HEK293 (cell line): ENCODE measurements at regions not wholly inside any gene's neighbourhood (a gene's known extent, or its start where the extent isn't known, plus 50 kb on each side); places are given as distances from the start of the nearest gene placed in this dataset.

Experiments used
- CTCF ChIA-PET: fragments of 350-600 bp; formaldehyde crosslinking; extraction: SDS; loops from one replicate; lab custom pipeline; 2021; ENCODE audit warnings: antibody characterized with exemption; lab: Yijun Ruan, JAX
- POLR2A ChIA-PET: fragments of 300-600 bp; formaldehyde crosslinking; extraction: SDS; loops from one replicate; lab custom pipeline; 2020; ENCODE audit warnings: antibody characterized with exemption, inconsistent platforms; lab: Yijun Ruan, JAX
- H3K27ac ChIP-seq: fragments of 200-500 bp; sonication (Bioruptor generic); 2 replicates; pipeline ENCODE4 v1.5.1; 2014; ENCODE audit warnings: low read depth, low read length, control low read depth, inconsistent platforms; ENCODE audit errors: extremely low read depth
- H3K36me3 ChIP-seq, 2 experiments: fragments of 200-500 bp in 1 of 2; sonication (Bioruptor generic) in 1 of 2; 1 replicate in 1 of 2; 2 replicates in 1 of 2; pipeline ENCODE4 v1.5.1; 2014 to 2017; ENCODE audit warnings: inconsistent platforms in 2 of 2, low read length in 2 of 2; ENCODE audit not compliant: control insufficient read depth in 2 of 2, insufficient read depth in 1 of 2
- H3K4me1 ChIP-seq: fragments of 200-500 bp; sonication (Bioruptor generic); 2 replicates; pipeline ENCODE4 v1.5.1; 2014; ENCODE audit warnings: mild to moderate bottlenecking, low read length, inconsistent platforms; ENCODE audit not compliant: control insufficient read depth, insufficient read depth
- H3K4me3 ChIP-seq: 2 replicates; pipeline ENCODE4 v1.5.1; 2011; ENCODE audit warnings: low read depth, mild to moderate bottlenecking, control low read depth, low read length, moderate library complexity
- H3K9me3 ChIP-seq: fragments of 200-500 bp; sonication (Bioruptor generic); 2 replicates; pipeline ENCODE4 v1.5.1; 2014; ENCODE audit warnings: low read depth, low read length, inconsistent platforms; ENCODE audit not compliant: control insufficient read depth, insufficient read depth
- GFI1B ChIP-seq: fragments of 450-650 bp; formaldehyde crosslinking; IDR thresholded peaks from 2 replicates; pipeline ENCODE4 v1.5.1; 2016; ENCODE audit warnings: missing biosample characterization, missing genetic modification characterization
- HIC1 ChIP-seq: fragments of 450-650 bp; formaldehyde crosslinking; IDR thresholded peaks from 2 replicates; pipeline ENCODE4 v1.5.1; 2016; ENCODE audit warnings: missing biosample characterization, missing genetic modification characterization
- HOXA7 ChIP-seq: sonication (generic); formaldehyde crosslinking; IDR thresholded peaks from 2 replicates; pipeline ENCODE4 v1.8.1; 2022; ENCODE audit warnings: missing genetic modification reagents, borderline replicate concordance
- KLF16 ChIP-seq: fragments of 450-650 bp; formaldehyde crosslinking; IDR thresholded peaks from 2 replicates; pipeline ENCODE4 v1.5.1; 2017; ENCODE audit warnings: missing biosample characterization, missing genetic modification characterization
- PRDM10 ChIP-seq: fragments of 450-650 bp; formaldehyde crosslinking; IDR thresholded peaks from 2 replicates; pipeline ENCODE4 v1.5.1; 2016; ENCODE audit warnings: missing biosample characterization, missing genetic modification characterization
- SCRT2 ChIP-seq: fragments of 450-650 bp; formaldehyde crosslinking; IDR thresholded peaks from 2 replicates; pipeline ENCODE4 v1.5.1; 2016; ENCODE audit warnings: missing biosample characterization, missing genetic modification characterization
- ZBTB44 ChIP-seq: fragments of 450-650 bp; IDR thresholded peaks from 2 replicates; pipeline ENCODE4 v1.5.1; 2018; ENCODE audit warnings: missing biosample characterization, mild to moderate bottlenecking, missing genetic modification characterization
- ZNF146 ChIP-seq: fragments of 450-650 bp; formaldehyde crosslinking; IDR thresholded peaks from 2 replicates; pipeline ENCODE4 v1.5.1; 2016; ENCODE audit warnings: missing biosample characterization, missing genetic modification characterization
- ZNF16 ChIP-seq: fragments of 450-650 bp; formaldehyde crosslinking; IDR thresholded peaks from 2 replicates; pipeline ENCODE4 v1.5.1; 2016; ENCODE audit warnings: low read depth, missing biosample characterization, missing genetic modification characterization
- ZNF239 ChIP-seq: fragments of 450-650 bp; formaldehyde crosslinking; IDR thresholded peaks from 2 replicates; pipeline ENCODE4 v1.5.1; 2016; ENCODE audit warnings: missing biosample characterization, missing genetic modification characterization
- ZNF280D ChIP-seq: fragments of 450-650 bp; formaldehyde crosslinking; IDR thresholded peaks from 2 replicates; pipeline ENCODE4 v1.5.1; 2016; ENCODE audit warnings: missing biosample characterization, missing genetic modification characterization
- ZNF341 ChIP-seq: fragments of 450-650 bp; formaldehyde crosslinking; IDR thresholded peaks from 2 replicates; pipeline ENCODE4; 2016; ENCODE audit warnings: low read depth, missing biosample characterization, missing genetic modification characterization
- ZNF350 ChIP-seq: fragments of 450-650 bp; formaldehyde crosslinking; IDR thresholded peaks from 2 replicates; pipeline ENCODE4 v1.5.0; 2017; ENCODE audit warnings: missing biosample characterization, mild to moderate bottlenecking, missing genetic modification characterization
- ZNF366 ChIP-seq: fragments of 450-650 bp; formaldehyde crosslinking; conservative IDR thresholded peaks from 2 replicates; pipeline ENCODE4 v1.5.1; 2016; ENCODE audit warnings: missing biosample characterization, missing genetic modification characterization
- ZNF449 ChIP-seq: fragments of 450-650 bp; formaldehyde crosslinking; IDR thresholded peaks from 2 replicates; pipeline ENCODE4 v1.5.1; 2017; ENCODE audit warnings: missing biosample characterization, mild to moderate bottlenecking, missing genetic modification characterization, moderate library complexity
- ZNF510 ChIP-seq: fragments of 450-650 bp; formaldehyde crosslinking; IDR thresholded peaks from 2 replicates; pipeline ENCODE4 v1.5.1; 2018; ENCODE audit warnings: mild to moderate bottlenecking, missing genetic modification characterization, missing biosample characterization; ENCODE audit not compliant: insufficient replicate concordance
- ZNF558 ChIP-seq: fragments of 450-650 bp; formaldehyde crosslinking; IDR thresholded peaks from 2 replicates; pipeline ENCODE4 v1.5.1; 2016; ENCODE audit warnings: missing biosample characterization, missing genetic modification characterization
- ZNF623 ChIP-seq: fragments of 450-650 bp; formaldehyde crosslinking; IDR thresholded peaks from 2 replicates; pipeline ENCODE4 v1.5.1; 2016; ENCODE audit warnings: missing biosample characterization, missing genetic modification characterization
- ZNF639 ChIP-seq: fragments of 450-650 bp; formaldehyde crosslinking; IDR thresholded peaks from 2 replicates; pipeline ENCODE4 v1.5.1; 2016; ENCODE audit warnings: missing biosample characterization, missing genetic modification characterization
- ZNF660 ChIP-seq: fragments of 450-650 bp; IDR thresholded peaks from 2 replicates; pipeline ENCODE4 v1.5.1; 2018; ENCODE audit warnings: missing biosample characterization, mild to moderate bottlenecking, missing genetic modification characterization

GRCh38 chr2:133847591-133847990 is 279.3 kb upstream of the NCKAP5 start (continued):
- TF ChIP-seq ZNF623 (tag by site-specific recombination) (no peak), ZNF366 (tag by site-specific recombination) (no peak), HIC1 (tag by site-specific recombination) (no peak), ZNF350 (no peak), ZNF639 (no peak)

GRCh38 chr2:133848111-133848649 is 279.9 kb upstream of the NCKAP5 start:
- ChIA-PET POLR2A (no interaction called here), CTCF (no interaction called here)
- Histone ChIP-seq H3K36me3 (no peaks in the 10 kb centered on the region), H3K4me3 (no peak overlapping the region), H3K9me3 (no peaks in the 10 kb centered on the region), H3K27ac (no peak overlapping the region), H3K4me1 (no peaks in the 10 kb centered on the region)
- TF ChIP-seq KLF16 (tag by site-specific recombination) (no peak), ZNF510 (no peak), ZNF341 (tag by site-specific recombination) (no peak), ZNF660 (tag by site-specific recombination) (no peak), ZBTB44 (no peak), GFI1B (no peak), ZNF280D (tag by site-specific recombination) (no peak), SCRT2 (tag by site-specific recombination) (no peak), PRDM10 (tag by site-specific recombination) (no peak), ZNF449 (tag by site-specific recombination) (no peak), ZNF146 (no peak), ZNF558 (no peak), HOXA7 (CRISPR knock-in tag) (no peak), ZNF239 (tag by site-specific recombination) (no peak), ZNF16 (no peak)
